H54 (cell line): ENCODE measurements at regions not wholly inside any gene's neighbourhood (a gene's known extent, or its start where the extent isn't known, plus 50 kb on each side); places are given as distances from the start of the nearest gene placed in this dataset.

ENCODE experiments used
- DNase-seq: peaks from one replicate; pipeline ENCODE4 v3.0.0; 2011; ENCODE audit warnings: low spot score, mixed read lengths; ENCODE audit not compliant: insufficient read length
- FAIRE-seq: peaks from 3 replicates; lab custom pipeline; 2011; peaks lifted over from hg19 to GRCh38; lab: Jason Lieb, UNC
- POLR2A ChIP-seq: IDR thresholded peaks from 2 replicates; pipeline ENCODE4 v1.6.1; 2011; ENCODE audit warnings: low read depth, mild to moderate bottlenecking, low read length

- TF ChIP-seq POLR2A, result no peak
- DNase-seq (no peak), FAIRE-seq (no peak)
Observed at GRCh38 chr13:33891196-33891742, 73.3 kb downstream of the RFC3 start.

DNA sequence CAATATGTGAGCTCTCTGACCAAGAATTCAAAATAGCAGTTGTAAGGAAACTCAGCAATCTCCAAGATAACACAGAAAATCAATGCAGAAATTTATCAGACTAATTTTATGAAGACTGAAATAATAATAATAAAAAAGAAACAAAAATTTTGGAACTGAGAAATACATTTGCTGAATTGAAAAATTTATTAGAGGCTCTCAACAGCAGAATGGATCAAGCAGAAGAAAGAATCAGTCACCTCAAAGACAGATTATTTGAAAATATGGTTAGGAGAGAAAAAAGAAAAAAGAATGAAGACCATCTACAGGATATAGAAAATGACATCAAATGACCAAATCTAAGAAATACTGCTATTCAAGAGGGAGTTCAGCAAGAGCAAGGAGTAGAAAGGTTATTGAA is 75.6 kb downstream of the RFC3 start:
- DNase-seq (no peak), FAIRE-seq (no peak)
- no peak for TF ChIP-seq POLR2A

DNA sequence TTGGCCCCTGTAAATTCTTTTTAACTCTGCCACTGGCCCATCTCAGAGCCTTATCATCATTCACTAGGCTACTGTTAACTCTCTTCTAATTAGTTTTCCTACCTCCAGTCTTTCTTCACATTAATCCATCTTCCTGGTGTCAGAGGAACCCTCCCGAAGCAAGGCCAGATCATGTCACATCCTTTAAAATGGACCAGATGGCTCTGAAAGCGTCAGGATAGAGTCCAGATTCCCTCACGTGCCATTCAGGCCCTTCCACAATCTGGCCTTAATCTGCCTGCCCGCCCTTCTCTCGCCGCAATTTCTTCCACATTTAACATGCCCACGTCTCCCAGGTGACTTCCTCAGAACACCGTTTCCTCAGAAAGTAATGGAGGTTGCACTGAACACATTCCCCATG is 86.5 kb downstream of the RFC3 start:
- DNase-seq (no peak), FAIRE-seq (no peak)
- no peak for TF ChIP-seq POLR2A

DNA sequence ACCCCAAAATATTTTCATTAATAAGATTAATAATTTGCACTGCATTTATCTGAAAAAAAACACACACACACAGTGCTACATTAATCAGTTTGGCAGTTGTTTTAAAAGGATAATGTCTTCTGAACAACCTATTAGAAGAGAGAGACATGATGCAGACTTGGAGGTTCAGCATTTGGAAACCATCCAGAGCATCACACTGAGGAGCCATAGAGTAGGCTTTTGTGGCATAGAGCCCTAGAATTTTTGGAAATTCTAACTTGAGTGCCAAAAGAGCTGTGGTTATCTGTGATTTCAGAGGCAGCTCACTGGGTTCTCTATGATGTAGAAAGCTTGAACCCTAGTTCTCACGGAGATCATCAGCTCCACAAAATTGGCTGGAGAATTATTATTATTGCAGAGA is 90.2 kb downstream of the RFC3 start:
- FAIRE-seq (no peak), DNase-seq (no peak)
- no peak for TF ChIP-seq POLR2A

DNA sequence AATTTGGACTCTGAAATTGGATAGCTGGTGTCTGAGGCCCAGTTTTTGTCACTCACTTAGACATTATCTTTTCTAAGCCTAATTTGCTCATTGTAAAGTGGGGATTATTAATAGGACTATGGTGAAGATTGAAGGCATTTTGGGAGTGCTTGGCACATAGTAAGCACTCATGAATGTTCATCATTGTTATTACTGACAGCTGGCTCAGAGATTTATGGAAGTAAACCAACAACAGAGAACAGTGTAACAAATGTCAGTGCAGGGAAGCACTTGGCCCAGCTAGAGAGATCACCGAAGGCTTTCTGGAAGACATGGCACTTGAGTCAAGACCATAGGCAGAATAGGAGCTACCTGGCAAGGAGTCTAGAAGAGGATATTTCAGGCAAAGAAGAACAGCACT is 92.3 kb downstream of the RFC3 start:
- no peak for TF ChIP-seq POLR2A
- no peak for DNase-seq
- FAIRE-seq, result no peak

DNA sequence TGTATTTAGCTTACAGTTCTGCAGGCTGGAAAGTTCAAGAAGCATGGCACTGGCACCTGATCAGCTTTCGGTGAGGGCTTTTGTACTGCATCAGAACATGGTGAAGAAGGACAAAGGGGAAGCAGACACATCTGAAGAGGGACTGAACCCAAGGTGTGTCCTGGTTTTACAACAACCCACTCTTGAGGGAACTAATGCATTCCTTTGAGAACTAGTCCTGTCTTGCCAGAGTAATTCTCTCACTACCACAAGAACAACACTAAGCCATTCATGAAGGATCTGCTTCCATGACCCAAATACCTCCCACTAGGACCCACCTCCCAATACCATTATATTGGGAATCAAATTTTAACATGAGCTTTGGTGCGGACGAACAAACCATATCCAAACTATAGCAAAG is 93.6 kb downstream of the RFC3 start:
- no peak for TF ChIP-seq POLR2A
- FAIRE-seq (no peak), DNase-seq (no peak)

- DNase-seq (no peak), FAIRE-seq (no peak)
- no peak for TF ChIP-seq POLR2A
Observed at GRCh38 chr13:33913829-33914228, 95.9 kb downstream of the RFC3 start.

- DNase-seq (no peak), FAIRE-seq (no peak)
- no peak for TF ChIP-seq POLR2A
Observed at GRCh38 chr13:33917190-33917589, 99.2 kb downstream of the RFC3 start.

DNA sequence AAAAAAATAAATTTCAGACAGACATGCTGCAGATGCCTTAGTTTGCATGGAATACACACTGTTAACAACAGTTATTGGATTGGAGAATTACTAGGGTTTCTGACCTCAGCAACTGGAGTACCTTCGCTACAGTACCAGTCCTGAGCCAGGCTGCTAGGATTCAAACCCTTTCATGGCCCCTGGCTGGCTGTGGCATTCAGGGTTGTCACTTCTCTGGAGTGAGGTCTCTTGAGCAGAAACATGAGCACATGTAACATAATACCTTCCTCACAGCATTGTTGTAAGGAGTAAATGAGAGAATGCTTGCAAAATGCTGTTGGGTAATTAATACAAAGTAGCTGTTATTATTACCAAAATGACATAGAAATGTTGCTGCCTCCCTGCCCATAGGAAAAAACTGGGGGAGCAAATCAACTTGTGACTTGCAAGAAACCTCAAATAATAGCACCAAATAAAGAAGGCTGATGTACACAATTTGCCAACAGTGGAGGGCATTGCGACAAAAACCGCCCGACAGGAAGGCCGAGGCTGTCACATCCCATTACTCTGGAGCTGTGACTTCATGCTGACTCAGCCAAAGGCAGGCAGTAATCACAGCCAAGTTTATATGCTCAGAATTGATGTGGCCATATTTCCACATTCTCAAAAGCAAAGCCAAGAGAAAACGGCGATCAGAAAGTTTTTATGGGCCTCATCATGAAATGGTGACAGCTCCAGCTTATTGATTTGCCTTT is 100.4 kb downstream of the RFC3 start:
- peak; percentile 90 for FAIRE-seq

DNA sequence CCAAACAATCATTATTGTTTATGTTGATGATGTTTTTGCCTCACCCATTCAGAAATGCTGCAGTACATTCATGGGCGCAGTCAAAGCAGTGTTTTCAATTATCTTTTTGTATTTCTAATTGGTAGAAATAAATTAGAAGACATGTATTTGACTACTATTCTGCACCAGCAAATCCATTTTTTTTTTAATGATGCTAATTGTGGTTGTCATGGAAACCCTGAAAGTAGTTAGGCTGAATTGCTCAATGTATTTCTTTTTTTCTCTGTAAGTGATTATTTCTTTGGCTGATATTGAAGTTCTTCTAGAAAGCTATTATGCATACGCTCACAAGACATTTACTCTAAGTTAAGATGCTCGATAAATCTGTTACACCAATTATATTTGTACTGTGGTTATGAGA is 101.2 kb downstream of the RFC3 start:
- no peak for FAIRE-seq

More for the DNA sequence above, 100.4 kb downstream of the RFC3 start:
- DNase-seq, result peak; percentile 9
- no peak for TF ChIP-seq POLR2A

DNA sequence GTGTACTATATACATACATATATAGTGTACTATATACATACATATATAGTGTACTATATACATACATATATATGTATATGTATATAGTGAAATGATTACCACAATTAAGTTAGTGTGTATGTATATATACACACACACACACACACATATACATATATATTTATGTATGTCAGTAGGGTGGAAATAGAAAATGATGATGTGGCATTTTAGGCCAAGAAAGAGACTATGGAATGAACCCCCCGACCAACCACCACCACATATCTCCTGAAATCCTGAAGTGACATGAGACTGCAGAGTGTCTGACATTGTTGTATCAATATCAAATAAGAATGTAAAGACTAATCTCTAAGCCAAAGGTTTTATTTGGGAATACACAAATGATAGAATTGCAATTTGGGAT is 107.6 kb downstream of the RFC3 start:
- DNase-seq (no peak), FAIRE-seq (no peak)
- TF ChIP-seq POLR2A, result no peak

More for the DNA sequence above, 101.2 kb downstream of the RFC3 start:
- DNase-seq, result no peak
- TF ChIP-seq POLR2A, result no peak

DNA sequence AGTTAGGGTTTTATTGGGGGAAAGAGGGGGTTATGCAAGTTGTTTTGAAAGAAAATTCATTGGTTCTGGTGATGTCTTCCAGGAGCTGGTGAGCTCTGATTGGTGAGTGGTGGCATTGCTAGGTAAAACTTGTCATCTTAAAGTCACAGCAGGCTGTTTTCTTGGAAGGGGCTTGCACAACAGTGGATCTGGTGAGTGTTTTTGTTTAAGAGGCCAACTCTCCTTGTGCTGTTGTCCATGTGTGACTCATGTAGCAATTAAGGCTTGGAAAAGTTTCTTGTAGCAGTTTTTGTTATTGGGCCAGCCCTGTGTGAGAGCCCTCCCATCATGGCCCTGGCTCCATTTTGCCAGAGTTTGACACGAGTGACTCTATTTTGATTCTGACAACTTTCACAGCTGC is 109.4 kb downstream of the RFC3 start:
- no peak for FAIRE-seq
- DNase-seq, result peak; percentile 0
- no peak for TF ChIP-seq POLR2A

GRCh38 chr13:33931397-33932311 is 113.7 kb downstream of the RFC3 start:
- DNase-seq, result peak; percentile 0
- FAIRE-seq, result no peak
- TF ChIP-seq POLR2A, result no peak

DNA sequence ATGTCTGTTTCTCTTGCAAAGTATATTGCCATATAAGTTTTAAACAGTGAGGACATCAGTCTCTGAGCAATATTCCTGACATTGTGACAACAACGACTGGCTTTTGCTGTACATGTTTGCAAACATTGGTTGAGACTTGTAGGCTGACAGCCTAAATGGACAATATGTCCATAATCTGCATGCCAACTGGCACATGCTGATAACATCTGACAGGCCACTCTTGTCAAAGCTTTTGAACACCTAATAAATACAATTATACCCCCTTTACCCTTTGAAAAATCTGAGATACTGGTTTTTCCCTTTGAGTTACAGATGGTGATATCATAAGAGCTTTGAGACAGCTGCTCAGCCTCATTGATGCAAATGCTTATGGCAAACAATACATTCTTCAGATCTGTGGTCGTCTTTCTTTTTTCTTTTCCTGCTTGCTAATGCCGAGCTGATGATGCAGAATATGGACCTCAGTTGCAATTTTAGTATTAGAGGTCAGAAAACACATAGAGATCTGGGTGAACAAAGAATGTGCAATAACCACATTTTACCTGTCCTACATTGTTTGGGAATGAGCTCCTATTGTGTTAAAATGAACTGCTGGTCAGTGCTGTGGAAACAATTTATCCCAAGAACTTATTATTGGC is 114.9 kb downstream of the RFC3 start:
- no peak for DNase-seq
- TF ChIP-seq POLR2A, result no peak
- FAIRE-seq, result no peak
